PFSK-1 (cell line): ENCODE measurements at regions not wholly inside any gene's neighbourhood (a gene's known extent, or its start where the extent isn't known, plus 50 kb on each side); places are given as distances from the start of the nearest gene placed in this dataset.

Experiments used
- POLR2AphosphoS5 ChIP-seq: IDR thresholded peaks from 2 replicates; pipeline ENCODE4 v1.6.1; 2012; ENCODE audit warnings: low read depth, mild to moderate bottlenecking, control low read depth, low read length, moderate library complexity
- REST ChIP-seq, 2 experiments: IDR thresholded peaks; 2 replicates each; pipeline versions ENCODE4 v1.6.1 to v1.8.0; 2011 to 2012; ENCODE audit warnings: low read depth in 2 of 2, low read length in 2 of 2, control low read depth in 1 of 2, inconsistent platforms in 1 of 2, mild to moderate bottlenecking in 1 of 2, moderate library complexity in 1 of 2; ENCODE audit not compliant: insufficient read depth in 1 of 2
- SIN3A ChIP-seq: IDR thresholded peaks from 2 replicates; pipeline ENCODE4 v1.6.1; 2012; ENCODE audit warnings: mild to moderate bottlenecking, low read length, moderate library complexity, borderline replicate concordance; ENCODE audit not compliant: insufficient read depth
- TAF1 ChIP-seq: IDR thresholded peaks from 2 replicates; pipeline ENCODE4 v1.6.1; 2012; ENCODE audit warnings: low read length, control low read depth, borderline replicate concordance; ENCODE audit not compliant: insufficient read depth

GRCh38 chr12:105554223-105554678, 223.8 kb downstream of the C12orf75 start:
- TF ChIP-seq SIN3A (no peak), POLR2AphosphoS5 (no peak), TAF1 (no peak), REST (IDR thresholded peaks at IDR 0.05; ENCODE audit: insufficient read depth in 1 of 2, low read depth in 2 of 2, low read length in 2 of 2) (no peak)
